ENCODE measurements at regions not wholly inside any gene's neighbourhood (a gene's known extent, or its start where the extent isn't known, plus 50 kb on each side); places are given as distances from the start of the nearest gene placed in this dataset.
"Not testable (repeated sequence)": the region's sequence is repeated elsewhere in the genome, so short reads cannot be mapped to it uniquely, and the experiment has no call there.

DNA sequence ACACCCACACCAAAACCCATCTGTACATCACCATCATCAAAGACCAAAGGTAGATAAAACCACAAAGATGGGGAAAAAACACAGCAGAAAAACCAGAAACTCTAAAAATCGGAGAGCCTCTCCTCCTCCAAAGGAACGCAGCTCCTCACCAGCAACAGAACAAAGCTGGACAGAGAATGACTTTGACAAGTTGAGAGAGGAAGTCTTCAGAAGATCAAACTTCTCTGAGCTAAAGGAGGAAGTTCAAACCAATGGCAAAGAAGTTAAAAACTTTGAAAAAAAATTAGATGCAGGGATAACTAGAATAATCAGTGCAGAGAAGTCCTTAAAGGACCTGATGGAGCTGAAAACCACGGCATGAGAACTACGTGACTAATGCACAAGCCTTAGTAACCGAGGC, 247.5 kb upstream of the ERBB4 start:
- not testable (repeated sequence) for DNase-seq (ENCODE audit: low read depth in 2 of 2)

DNA sequence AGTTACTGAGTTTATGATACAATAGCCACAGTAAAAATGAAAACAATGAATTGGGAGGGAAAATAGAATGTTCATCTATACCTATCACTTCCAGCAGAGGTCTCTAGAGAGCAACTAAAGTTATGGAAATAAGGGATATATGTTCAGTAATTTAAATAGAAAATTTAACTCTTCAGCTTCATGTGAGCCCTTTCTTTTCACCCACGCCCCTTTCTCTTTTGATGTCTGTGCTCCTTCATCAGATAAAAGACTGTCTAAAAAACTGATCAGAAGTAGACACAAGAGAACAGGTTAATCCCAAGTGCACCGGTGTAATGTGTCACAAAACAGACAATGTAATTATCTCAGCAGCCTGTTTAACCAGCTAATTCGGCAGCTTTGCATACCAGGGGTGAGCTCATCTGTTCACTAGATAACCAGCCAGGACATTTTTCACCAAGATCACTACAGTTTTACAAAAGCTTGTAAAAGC, 238.5 kb upstream of the ERBB4 start:
- no peak for DNase-seq (ENCODE audit: low read depth in 2 of 2)

DNA sequence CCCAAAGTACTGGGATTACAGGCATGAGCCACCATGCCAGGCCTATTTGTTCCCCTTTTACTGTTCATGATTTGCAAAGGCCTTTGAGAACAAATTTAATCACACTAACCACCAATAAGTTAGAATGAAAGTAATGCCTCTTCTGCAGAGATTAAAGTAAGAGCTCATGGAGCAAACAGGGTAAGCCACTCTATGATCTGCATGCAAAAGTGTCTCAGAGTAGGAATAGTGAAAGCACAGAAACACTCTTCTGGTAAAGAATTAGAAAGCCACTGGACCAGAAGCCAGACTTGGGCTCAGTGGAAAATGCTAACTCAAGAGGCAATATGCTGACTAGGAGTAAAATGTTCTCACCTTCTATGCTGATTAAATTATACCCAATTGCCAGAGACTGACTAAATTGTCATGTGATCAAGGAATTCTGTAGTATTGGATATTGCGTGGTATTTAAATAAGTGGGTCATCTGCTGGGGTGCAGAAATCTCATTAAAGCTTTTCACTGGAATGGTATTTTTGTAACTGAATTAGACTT, 235.3 kb upstream of the ERBB4 start:
- DNase-seq (ENCODE audit: low read depth in 2 of 2): no peak

DNA sequence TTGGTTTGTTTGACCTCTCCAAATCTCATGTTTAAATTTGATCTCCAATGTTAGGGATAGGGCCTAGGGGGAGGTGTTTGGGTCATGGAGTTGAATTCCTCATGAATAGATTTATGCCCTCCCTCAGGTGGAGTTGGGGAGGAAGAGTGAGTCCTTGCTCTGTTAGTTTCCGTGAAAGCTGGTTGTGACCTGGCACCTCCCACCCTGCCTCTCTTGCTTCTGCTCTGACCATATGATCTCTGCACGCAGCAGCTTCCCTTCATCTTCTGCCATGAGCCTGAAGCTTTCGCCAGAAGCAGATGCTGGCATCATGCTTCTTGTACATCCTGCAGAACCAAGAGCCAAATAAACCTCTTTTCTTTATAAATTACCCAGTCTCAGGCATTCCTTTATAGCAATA, 231.6 kb upstream of the ERBB4 start:
- DNase-seq (ENCODE audit: low read depth in 2 of 2): no peak

DNA sequence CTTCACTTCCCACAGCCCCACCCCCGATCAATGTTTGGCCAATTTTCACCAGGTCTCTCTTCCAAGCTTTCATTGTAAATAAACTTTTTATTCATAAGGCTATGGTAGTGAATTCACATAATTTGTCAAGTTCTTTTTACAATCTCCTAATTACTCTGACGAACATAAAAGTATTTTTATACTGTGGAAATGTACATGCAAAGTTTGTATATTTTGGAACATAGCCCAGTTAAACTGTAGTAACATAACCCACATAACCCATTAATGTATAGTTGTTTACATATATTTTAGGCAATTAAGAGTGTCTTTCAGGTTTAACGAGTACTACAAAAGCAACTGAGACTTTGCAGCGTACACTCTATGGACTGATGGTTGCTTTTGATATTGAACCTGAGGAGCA, 228.3 kb upstream of the ERBB4 start:
- no peak for DNase-seq (ENCODE audit: low read depth in 2 of 2)

DNA sequence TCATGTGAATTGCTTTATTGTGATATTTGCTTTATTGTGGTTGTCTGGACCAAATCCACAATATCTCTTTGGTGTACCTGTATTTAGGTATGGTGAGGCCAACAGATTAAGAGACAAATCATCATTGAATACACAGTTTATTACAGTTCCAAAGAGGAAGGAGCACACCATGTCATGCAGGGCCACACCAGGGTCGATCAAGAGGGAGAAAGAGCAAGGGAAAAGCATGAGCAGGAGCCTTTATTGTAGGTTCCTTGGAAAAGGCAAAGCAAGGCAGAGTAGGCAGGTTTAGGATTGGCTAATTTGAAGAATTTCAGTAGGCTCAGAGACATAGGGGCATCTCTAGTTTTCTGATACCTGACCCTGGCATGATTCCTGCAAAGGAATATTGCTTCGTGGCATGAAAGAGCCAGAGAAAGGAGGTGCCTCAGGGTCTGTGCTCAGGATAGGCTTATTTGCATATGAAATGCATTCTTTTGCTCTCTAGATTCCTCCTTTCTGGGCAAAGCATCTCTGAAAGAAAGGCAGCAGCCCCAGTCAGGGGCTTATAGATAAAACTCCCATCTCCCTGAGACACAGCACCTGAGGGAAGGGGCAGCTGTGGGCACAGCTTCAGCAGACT, 214.2 kb upstream of the ERBB4 start:
- no peak for DNase-seq (ENCODE audit: low read depth in 2 of 2)

DNA sequence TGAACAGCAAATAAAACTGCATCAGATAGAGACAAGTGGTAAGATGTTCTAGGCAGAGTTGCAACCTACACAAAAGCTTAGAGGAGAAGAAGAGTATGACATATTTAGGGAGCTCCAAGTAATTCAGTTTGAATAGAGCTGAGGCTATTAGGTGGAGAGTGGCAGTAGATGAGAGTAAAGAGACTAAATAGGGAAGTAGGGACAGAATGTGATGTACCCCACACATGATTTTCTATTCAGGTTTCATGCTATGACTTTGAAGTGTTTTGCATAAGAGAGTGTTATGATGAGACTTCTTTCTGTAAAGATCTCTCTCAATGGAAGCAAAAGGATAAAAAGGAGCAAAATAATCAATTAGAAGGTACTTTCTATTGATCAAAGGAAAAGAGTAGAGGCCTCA, 206.8 kb upstream of the ERBB4 start:
- DNase-seq (ENCODE audit: low read depth in 2 of 2): no peak

GRCh38 chr2:212737392-212738172, 199.0 kb upstream of the ERBB4 start:
- no peak for DNase-seq (ENCODE audit: low read depth in 2 of 2)

DNA sequence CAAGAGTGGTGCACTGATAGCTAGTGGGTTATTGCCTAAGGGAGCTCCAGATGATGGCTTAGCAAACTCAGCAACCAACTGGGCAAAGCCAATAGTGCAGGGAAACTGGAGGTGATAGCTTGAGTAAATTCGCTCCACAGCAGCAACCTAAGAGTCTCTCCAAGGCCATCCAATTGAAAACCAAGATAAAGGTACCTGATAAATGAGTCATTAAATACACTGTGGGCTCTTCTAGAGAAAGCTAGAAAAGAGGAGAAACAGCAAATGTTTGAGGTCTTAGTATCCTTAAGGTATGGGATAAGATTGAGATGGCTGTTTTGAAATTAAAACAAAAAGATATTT, 197.8 kb upstream of the ERBB4 start:
- no peak for DNase-seq (ENCODE audit: low read depth in 2 of 2)

- DNase-seq (ENCODE audit: low read depth in 2 of 2): no peak
Measured at GRCh38 chr2:212733273-212733672, 194.7 kb upstream of the ERBB4 start.

GRCh38 chr2:212732860-212733259, 194.3 kb upstream of the ERBB4 start:
- no peak for DNase-seq (ENCODE audit: low read depth in 2 of 2)

- DNase-seq (ENCODE audit: low read depth in 2 of 2): no peak
Measured at GRCh38 chr2:212730994-212731393, 192.4 kb upstream of the ERBB4 start.

- DNase-seq (ENCODE audit: low read depth in 2 of 2): no peak
Measured at GRCh38 chr2:212728717-212729116, 190.1 kb upstream of the ERBB4 start.

DNA sequence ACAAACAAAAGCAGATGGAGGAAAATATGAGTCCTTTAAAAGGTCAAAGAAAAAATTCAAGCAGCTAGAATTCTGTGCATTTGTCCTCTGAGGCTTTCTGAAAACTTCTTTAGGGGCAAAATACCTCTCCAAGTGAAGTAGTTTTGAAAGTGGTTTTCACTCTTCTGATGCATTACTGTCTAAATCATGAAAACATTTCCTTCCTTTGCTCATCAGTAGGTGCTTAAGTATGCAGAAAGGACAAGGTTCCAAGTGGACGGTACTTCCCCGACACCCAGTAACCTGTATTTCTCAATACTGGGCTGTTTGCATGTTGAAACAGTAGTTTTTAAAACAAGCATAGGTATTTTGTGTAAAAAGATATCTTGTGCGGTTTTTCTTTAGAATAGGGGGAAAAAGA, 189.1 kb upstream of the ERBB4 start:
- no peak for DNase-seq (ENCODE audit: low read depth in 2 of 2)

DNA sequence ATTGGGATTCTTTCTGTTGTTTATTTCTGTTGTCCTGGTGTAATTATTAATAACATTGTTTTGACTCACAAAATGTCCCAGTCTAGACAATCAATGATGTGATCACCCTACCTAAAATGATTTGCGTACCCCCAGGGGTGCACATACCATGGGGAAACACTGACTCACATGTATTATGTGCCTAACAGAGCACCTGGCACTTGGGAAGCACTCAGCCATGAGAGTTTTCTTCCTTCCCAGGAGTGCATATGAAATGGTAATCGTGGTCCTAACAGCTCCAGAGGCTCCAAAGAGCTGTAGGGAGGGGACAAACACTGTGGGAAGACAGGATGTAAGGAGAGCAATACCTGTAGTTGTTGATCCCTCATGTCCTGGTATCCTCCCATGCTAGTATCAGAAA, 187.8 kb upstream of the ERBB4 start:
- no peak for DNase-seq (ENCODE audit: low read depth in 2 of 2)

GRCh38 chr2:212725180-212725579, 186.6 kb upstream of the ERBB4 start:
- DNase-seq (ENCODE audit: low read depth in 2 of 2): no peak

DNA sequence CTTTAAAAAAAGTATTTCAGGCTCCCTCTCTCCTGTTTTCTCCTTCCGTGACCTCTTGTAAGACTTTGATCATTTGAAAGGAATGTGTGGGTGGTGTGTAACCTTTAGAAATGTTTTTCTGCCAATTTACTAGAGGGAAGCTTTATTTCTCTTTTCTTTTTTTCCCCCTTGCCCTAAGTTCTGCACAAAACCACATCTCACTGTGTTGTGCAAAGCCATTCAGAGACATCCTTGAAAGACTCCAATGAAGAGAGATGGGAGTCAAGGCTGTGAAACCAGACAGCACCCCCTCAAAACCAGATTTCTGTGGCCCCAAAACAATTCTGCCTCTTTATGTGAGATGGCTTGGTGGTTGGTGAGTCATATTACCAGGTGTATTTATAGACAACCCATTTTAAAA, 184.6 kb upstream of the ERBB4 start:
- no peak for DNase-seq (ENCODE audit: low read depth in 2 of 2)

DNA sequence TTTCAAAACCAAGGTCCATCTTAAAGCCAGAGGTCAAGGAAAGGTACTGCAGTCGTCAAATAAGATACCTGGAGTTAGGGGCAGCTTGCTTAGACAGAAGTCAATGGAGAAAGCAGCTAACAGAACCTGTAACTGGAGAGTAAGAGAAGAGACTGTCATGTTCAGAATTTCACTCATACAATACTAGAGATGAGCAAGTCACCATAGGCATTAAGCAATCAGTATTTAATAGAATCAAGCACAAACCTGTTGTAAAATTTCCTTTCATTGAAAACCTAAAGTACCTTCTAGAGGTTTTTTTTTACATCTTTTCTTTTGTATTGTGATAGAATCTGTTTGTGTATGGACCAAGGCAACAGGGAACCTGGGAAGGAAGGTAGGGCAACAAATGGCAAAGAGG, 183.4 kb upstream of the ERBB4 start:
- no peak for DNase-seq (ENCODE audit: low read depth in 2 of 2)

DNA sequence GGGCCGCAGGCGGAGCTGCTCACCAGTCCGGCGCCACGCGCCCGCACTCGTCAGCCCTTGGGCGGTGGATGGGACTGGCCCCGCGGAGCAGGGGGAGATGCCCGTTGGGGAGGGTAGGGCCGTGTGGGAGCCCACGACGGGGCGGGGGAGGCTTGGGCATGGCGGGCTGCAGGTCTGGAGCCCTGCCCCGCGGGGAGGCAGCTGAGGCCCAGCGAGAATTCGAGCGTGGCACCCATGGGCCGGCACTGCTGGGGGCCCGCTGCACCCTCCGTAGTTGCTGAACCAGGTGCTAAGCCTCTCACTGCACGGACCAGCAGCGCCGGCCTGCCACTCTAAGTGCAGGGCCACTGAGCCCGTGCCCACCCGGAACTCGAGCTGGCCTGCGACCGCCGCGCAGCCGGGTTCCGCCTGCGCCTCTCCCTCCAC, 182.4 kb upstream of the ERBB4 start:
- DNase-seq (ENCODE audit: low read depth in 2 of 2): no peak

DNA sequence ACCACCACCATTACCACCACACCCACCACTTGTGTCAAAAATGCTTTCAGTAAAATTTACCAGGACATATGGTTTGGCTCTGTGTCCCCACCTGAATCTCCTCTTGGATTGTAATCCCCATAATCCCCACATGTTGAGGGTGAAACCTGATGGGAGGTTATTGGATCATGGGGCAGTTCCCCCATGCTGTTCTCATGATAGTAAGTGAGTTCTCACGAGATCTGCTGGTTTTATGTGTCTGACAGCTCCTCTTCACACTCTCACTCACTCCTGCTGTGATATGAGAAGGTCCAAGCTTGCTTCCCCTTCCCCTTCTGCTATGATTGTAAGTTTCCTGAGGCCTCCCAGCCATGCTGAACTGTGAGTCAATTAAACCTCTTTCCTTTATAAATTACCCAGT, 176.8 kb upstream of the ERBB4 start:
- DNase-seq (ENCODE audit: low read depth in 2 of 2): not testable (repeated sequence)

GRCh38 chr2:212713681-212714080, 175.1 kb upstream of the ERBB4 start:
- DNase-seq (ENCODE audit: low read depth in 2 of 2): no peak

DNA sequence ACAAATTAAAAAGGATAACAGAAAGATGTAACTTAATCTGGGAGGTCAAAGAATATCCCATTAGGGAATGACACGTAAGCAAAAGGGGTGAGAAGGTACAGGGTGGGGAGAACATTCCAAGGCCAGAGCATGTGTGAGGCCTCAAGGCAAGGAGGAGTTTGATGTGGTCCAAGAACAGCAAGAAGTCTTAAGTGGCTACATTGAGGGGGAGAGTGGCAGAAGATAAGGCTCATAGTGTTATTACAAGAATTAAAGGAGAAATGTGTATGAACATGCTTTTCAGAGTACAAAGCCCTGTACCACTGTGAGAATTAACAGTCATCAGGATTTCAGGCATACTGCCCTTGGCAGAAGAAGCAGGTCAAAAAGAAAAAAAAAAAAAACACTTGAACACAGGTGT, 174.4 kb upstream of the ERBB4 start:
- DNase-seq (ENCODE audit: low read depth in 2 of 2): no peak

GRCh38 chr2:212712466-212712865, 173.9 kb upstream of the ERBB4 start:
- no peak for DNase-seq (ENCODE audit: low read depth in 2 of 2)

All from stimulated activated CD8-positive, alpha-beta memory T cell treated with anti-CD3 and anti-CD28 coated beads, Interleukin-7, amount 100 ng/mL, for 4 hours (primary cell).